H9 (cell line): ENCODE measurements at regions not wholly inside any gene's neighbourhood (a gene's known extent, or its start where the extent isn't known, plus 50 kb on each side); places are given as distances from the start of the nearest gene placed in this dataset.

Experiments used
- DNase-seq: peaks from one replicate; pipeline ENCODE4 v3.0.0-alpha.2; 2017
- H2AFZ ChIP-seq: one replicate; pipeline ENCODE4 v1.6.1; 2013; ENCODE audit warnings: mild to moderate bottlenecking, low read length, control low read depth, moderate library complexity
- H2AK5ac ChIP-seq: 2 replicates; pipeline ENCODE4 v1.6.1; 2013; ENCODE audit warnings: low read length, control low read depth, mixed read lengths; ENCODE audit not compliant: insufficient read length
- H2BK120ac ChIP-seq: one replicate; pipeline ENCODE4 v1.6.1; 2013; ENCODE audit warnings: low read depth, mild to moderate bottlenecking, low read length, control low read depth, inconsistent platforms; ENCODE audit not compliant: poor library complexity, severe bottlenecking
- H2BK12ac ChIP-seq: 2 replicates; pipeline ENCODE4 v1.6.1; 2013; ENCODE audit warnings: low read length, control low read depth, mixed read lengths, low read depth; ENCODE audit not compliant: insufficient read length
- H2BK15ac ChIP-seq: 2 replicates; pipeline ENCODE4 v1.6.1; 2013; ENCODE audit warnings: low read depth, low read length, control low read depth
- H2BK20ac ChIP-seq: one replicate; pipeline ENCODE4 v1.6.1; 2013; ENCODE audit warnings: low read depth, mild to moderate bottlenecking, low read length, control low read depth, inconsistent platforms; ENCODE audit not compliant: poor library complexity, severe bottlenecking
- H2BK5ac ChIP-seq: 2 replicates; pipeline ENCODE4 v1.6.1; 2013; ENCODE audit warnings: low read length, control low read depth, mixed read lengths; ENCODE audit not compliant: insufficient read length
- H3K14ac ChIP-seq: 2 replicates; pipeline ENCODE4 v1.6.1; 2013; ENCODE audit warnings: low read length, control low read depth; ENCODE audit not compliant: insufficient read depth
- H3K18ac ChIP-seq: 2 replicates; pipeline ENCODE4 v1.6.1; 2013; ENCODE audit warnings: low read depth, mild to moderate bottlenecking, mixed read lengths, low read length, control low read depth; ENCODE audit not compliant: insufficient read length
- H3K23ac ChIP-seq: 2 replicates; pipeline ENCODE4 v1.6.1; 2013; ENCODE audit warnings: low read length, control low read depth, mixed read lengths, low read depth; ENCODE audit not compliant: insufficient read length
- H3K23me2 ChIP-seq: 2 replicates; pipeline ENCODE4 v1.6.1; 2013; ENCODE audit warnings: low read depth, mild to moderate bottlenecking, mixed read lengths, low read length, control low read depth; ENCODE audit not compliant: insufficient read length, poor library complexity, severe bottlenecking
- H3K27ac ChIP-seq: 2 replicates; pipeline ENCODE4 v1.5.1; 2013; ENCODE audit warnings: low read length, control low read depth, mixed read lengths, low read depth; ENCODE audit not compliant: insufficient read length
- H3K27me3 ChIP-seq: 2 replicates; pipeline ENCODE4 v1.6.1; 2013; ENCODE audit warnings: low read length, control low read depth, inconsistent platforms; ENCODE audit not compliant: insufficient read depth
- H3K4ac ChIP-seq: 2 replicates; pipeline ENCODE4 v1.6.1; 2013; ENCODE audit warnings: low read depth, mild to moderate bottlenecking, control low read depth, inconsistent platforms, low read length, moderate library complexity
- H3K4me1 ChIP-seq: 2 replicates; pipeline ENCODE4 v1.6.1; 2013; ENCODE audit warnings: low read length, control low read depth, inconsistent platforms; ENCODE audit not compliant: insufficient read depth
- H3K4me2 ChIP-seq: 2 replicates; pipeline ENCODE4 v1.6.1; 2013; ENCODE audit warnings: low read length, control low read depth, mixed read lengths; ENCODE audit not compliant: insufficient read length, insufficient read depth
- H3K56ac ChIP-seq: 2 replicates; pipeline ENCODE4 v1.6.1; 2013; ENCODE audit warnings: low read depth, mild to moderate bottlenecking, mixed read lengths, low read length, control low read depth; ENCODE audit not compliant: insufficient read length
- H3K79me1 ChIP-seq: 2 replicates; pipeline ENCODE4 v1.6.1; 2013; ENCODE audit warnings: low read depth, mild to moderate bottlenecking, moderate library complexity, low read length, control low read depth, inconsistent platforms; ENCODE audit not compliant: insufficient read depth, poor library complexity, severe bottlenecking
- H3K79me2 ChIP-seq: 2 replicates; pipeline ENCODE4 v1.6.1; 2013; ENCODE audit warnings: low read length, control low read depth, inconsistent platforms; ENCODE audit not compliant: insufficient read depth
- H3K9ac ChIP-seq: 2 replicates; pipeline ENCODE4 v1.6.1; 2013; ENCODE audit warnings: low read length, control low read depth, mixed read lengths; ENCODE audit not compliant: insufficient read length; ENCODE audit errors: extremely low read depth
- H3K9me3 ChIP-seq: one replicate; pipeline ENCODE4 v1.6.1; 2013; ENCODE audit warnings: low read depth, low read length, inconsistent platforms; ENCODE audit not compliant: control insufficient read depth
- H3T11ph ChIP-seq: one replicate; pipeline ENCODE4 v1.6.1; 2013; ENCODE audit warnings: mild to moderate bottlenecking, low read length, control low read depth, inconsistent platforms
- H4K20me1 ChIP-seq: one replicate; pipeline ENCODE4 v1.6.1; 2013; ENCODE audit not compliant: control insufficient read depth, insufficient read length, insufficient read depth
- H4K5ac ChIP-seq: 2 replicates; pipeline ENCODE4 v1.6.1; 2013; ENCODE audit warnings: low read depth, mild to moderate bottlenecking, mixed read lengths, low read length, control low read depth; ENCODE audit not compliant: insufficient read length
- H4K8ac ChIP-seq: replicated peaks from 2 replicates; pipeline ENCODE4 v1.6.1; 2013; ENCODE audit warnings: low read length, control low read depth, mixed read lengths, low read depth; ENCODE audit not compliant: insufficient read length
- H4K91ac ChIP-seq: 2 replicates; pipeline ENCODE4 v1.6.1; 2013; ENCODE audit warnings: low read depth, mild to moderate bottlenecking, moderate library complexity, mixed read lengths, low read length, control low read depth; ENCODE audit not compliant: insufficient read length
- H3K27ac Mint-ChIP-seq, 3 experiments: 2 replicates in 2 of 3; 3 replicates in 1 of 3; pipeline ENCODE4 v1.8.0; 2020 to 2021; ENCODE audit warnings: mixed read lengths in 3 of 3, mild to moderate bottlenecking in 1 of 3, moderate library complexity in 1 of 3
- H3K27me3 Mint-ChIP-seq: 2 replicates; pipeline ENCODE4 v1.8.0; 2021; ENCODE audit warnings: low read depth, mild to moderate bottlenecking, moderate library complexity, mixed read lengths
- H3K36me3 Mint-ChIP-seq, 3 experiments: 2 replicates in 2 of 3; 3 replicates in 1 of 3; pipeline ENCODE4 v1.8.0; 2020 to 2021; ENCODE audit warnings: low read depth in 3 of 3, mixed read lengths in 3 of 3; ENCODE audit not compliant: insufficient read depth in 1 of 3
- H3K4me1 Mint-ChIP-seq, 2 experiments: 2 replicates each; pipeline ENCODE4 v1.8.0; 2020; ENCODE audit warnings: mixed read lengths in 2 of 2
- H3K4me3 Mint-ChIP-seq, 2 experiments: 2 replicates in 1 of 2; 3 replicates in 1 of 2; pipeline ENCODE4 v1.8.0; 2020 to 2021; ENCODE audit warnings: mild to moderate bottlenecking in 2 of 2, mixed read lengths in 2 of 2, moderate library complexity in 1 of 2
- H3K9me3 Mint-ChIP-seq, 2 experiments: 2 replicates in 1 of 2; 3 replicates in 1 of 2; pipeline ENCODE4 v1.8.0; 2020; ENCODE audit warnings: mild to moderate bottlenecking in 2 of 2, mixed read lengths in 2 of 2, moderate library complexity in 1 of 2
- WGBS: extraction: QIAGEN DNeasy Blood & Tissue Kit; methylation state at CpG from one replicate; pipeline ENCODE4 v1.1.7; 2013; ENCODE audit warnings: missing lambda C conversion rate, low lambda C conversion rate, mixed read lengths; ENCODE audit not compliant: insufficient read length; ENCODE audit errors: extremely low coverage; 5-methylcytosine and 5-hydroxymethylcytosine counted together
- TF ChIP-seq, protein P1 (sequence below): fragments of 200-600 bp; sonication (generic); conservative IDR thresholded peaks from 3 replicates; pipeline ENCODE4 v1.8.0; 2021; ENCODE audit warnings: antibody characterized with exemption, mild to moderate bottlenecking

DNA sequence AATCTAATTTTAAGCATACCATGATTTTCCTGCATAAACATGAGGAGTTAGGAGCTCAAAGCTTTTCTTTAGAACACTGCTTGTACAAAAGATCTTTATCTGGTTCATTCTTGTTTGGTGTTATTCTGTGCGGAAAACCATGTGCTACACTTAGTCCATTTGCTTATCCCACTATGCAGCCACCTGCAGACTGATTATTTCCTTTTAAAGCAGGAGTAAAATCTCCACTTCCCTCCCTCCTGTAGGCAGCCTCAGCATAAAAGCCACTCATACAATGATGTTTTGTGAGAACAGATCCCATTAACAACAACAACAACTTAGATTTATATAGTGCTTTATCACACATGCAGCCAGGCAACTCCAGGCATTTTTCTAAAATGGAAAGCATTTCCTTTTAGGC is 355.3 kb upstream of the NEGR1 start:
- H3K4me1 ChIP-seq = no peaks in the 10 kb centered on the region; the same call in 1 of the 2 replicates
- no peak overlapping the region for H3K4me3 Mint-ChIP-seq
- no peaks in the 10 kb centered on the region for H3K23me2 ChIP-seq
- H2BK20ac ChIP-seq = no peak overlapping the region
- no peak overlapping the region for H3K14ac ChIP-seq
- H3T11ph ChIP-seq = no peak overlapping the region
- no peaks in the 10 kb centered on the region for H4K20me1 ChIP-seq
- H3K27me3 Mint-ChIP-seq = no peaks in the 10 kb centered on the region
- H3K9me3 Mint-ChIP-seq = no peaks in the 10 kb centered on the region
- no peak overlapping the region for H2AK5ac ChIP-seq
- H2BK5ac ChIP-seq = no peak overlapping the region
- no peak overlapping the region for H3K4me2 ChIP-seq
- H3K27ac ChIP-seq = no peak overlapping the region
- no peak overlapping the region for H2BK120ac ChIP-seq
- TF ChIP-seq, protein P1, sequence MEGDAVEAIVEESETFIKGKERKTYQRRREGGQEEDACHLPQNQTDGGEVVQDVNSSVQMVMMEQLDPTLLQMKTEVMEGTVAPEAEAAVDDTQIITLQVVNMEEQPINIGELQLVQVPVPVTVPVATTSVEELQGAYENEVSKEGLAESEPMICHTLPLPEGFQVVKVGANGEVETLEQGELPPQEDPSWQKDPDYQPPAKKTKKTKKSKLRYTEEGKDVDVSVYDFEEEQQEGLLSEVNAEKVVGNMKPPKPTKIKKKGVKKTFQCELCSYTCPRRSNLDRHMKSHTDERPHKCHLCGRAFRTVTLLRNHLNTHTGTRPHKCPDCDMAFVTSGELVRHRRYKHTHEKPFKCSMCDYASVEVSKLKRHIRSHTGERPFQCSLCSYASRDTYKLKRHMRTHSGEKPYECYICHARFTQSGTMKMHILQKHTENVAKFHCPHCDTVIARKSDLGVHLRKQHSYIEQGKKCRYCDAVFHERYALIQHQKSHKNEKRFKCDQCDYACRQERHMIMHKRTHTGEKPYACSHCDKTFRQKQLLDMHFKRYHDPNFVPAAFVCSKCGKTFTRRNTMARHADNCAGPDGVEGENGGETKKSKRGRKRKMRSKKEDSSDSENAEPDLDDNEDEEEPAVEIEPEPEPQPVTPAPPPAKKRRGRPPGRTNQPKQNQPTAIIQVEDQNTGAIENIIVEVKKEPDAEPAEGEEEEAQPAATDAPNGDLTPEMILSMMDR = no peak
- H3K9me3 ChIP-seq = no peaks in the 10 kb centered on the region
- no peak overlapping the region for H2AFZ ChIP-seq
- H4K5ac ChIP-seq = no peak overlapping the region
- no peak overlapping the region for H3K56ac ChIP-seq
- H3K23ac ChIP-seq = no peak overlapping the region
- H3K18ac ChIP-seq = no peak overlapping the region
- no peaks in the 10 kb centered on the region for H3K79me1 ChIP-seq
- peaks cover 14 to 16% of the 10 kb centered on the region in 2 experiments for H3K4me1 Mint-ChIP-seq
- peak overlapping the region; percentile 6 to 50 (median 48); a peak in 5 of 7 replicates for H3K27ac Mint-ChIP-seq
- DNase-seq = no peak
- no peak overlapping the region for H2BK15ac ChIP-seq
- H3K27me3 ChIP-seq = no peaks in the 10 kb centered on the region
- H2BK12ac ChIP-seq = no peak overlapping the region
- no peaks in the 10 kb centered on the region for H3K79me2 ChIP-seq
- no peak overlapping the region for H4K8ac ChIP-seq
- H3K4ac ChIP-seq = no peak overlapping the region
- no peak overlapping the region for H3K9ac ChIP-seq
- no peaks in the 10 kb centered on the region for H3K36me3 Mint-ChIP-seq
- no CpG with 5 or more reads among the region's 1 CpG for WGBS
- H4K91ac ChIP-seq = no peak overlapping the region
